Activated naive CD4-positive, alpha-beta T cell treated with anti-CD3 and anti-CD28 coated beads, Interleukin-2, amount 50 U/mL, for 72 hours (primary cell): ENCODE measurements at regions not wholly inside any gene's neighbourhood (a gene's known extent, or its start where the extent isn't known, plus 50 kb on each side); places are given as distances from the start of the nearest gene placed in this dataset.
"Not testable (repeated sequence)": the region's sequence is repeated elsewhere in the genome, so short reads cannot be mapped to it uniquely, and the experiment has no call there.

ENCODE experiments used
- ATAC-seq, 2 donors: fragments of 150-1000 bp; cut with Tn5 transposase; 2 replicates each; pipeline ENCODE4 v1.10.0; 2021; ENCODE audit warnings: mild to moderate bottlenecking in 2 of 2, moderate library complexity in 2 of 2
- DNase-seq, 2 donors: peaks; one replicate each; pipeline ENCODE4 v3.0.0; 2021 to 2022; ENCODE audit warnings: low spot score in 2 of 2
- H3K27ac Mint-ChIP-seq, 2 donors: one replicate each; pipeline ENCODE4 v1.8.0; 2022; ENCODE audit warnings: mild to moderate bottlenecking in 2 of 2, mixed read lengths in 2 of 2
- H3K36me3 Mint-ChIP-seq, 2 donors: one replicate each; pipeline ENCODE4 v1.8.0; 2022; ENCODE audit warnings: mixed read lengths in 2 of 2
- H3K9me3 Mint-ChIP-seq, 2 donors: one replicate each; pipeline ENCODE4 v1.8.0; 2022; ENCODE audit warnings: mixed read lengths in 2 of 2

DNA sequence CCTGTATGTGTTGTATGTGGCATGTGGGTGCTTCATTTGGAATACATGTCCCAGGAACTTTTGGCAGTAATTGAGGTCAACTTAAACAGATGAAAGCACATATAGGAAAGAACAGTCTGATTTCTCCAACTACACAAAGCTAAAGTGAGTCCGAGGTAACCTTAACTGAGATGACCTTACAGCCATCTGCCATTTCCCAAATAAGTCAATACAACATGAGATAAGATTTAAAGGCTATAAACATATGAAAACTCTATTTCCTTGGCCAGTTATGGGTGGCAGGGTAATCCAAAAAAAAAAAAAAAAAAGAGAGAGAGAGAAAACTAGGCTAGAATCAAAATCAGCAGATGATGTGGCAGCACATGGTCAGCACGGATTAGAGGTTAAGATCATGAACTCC is 1068.3 kb downstream of the KHDRBS2 start:
- H3K9me3 Mint-ChIP-seq, result peaks cover 15 to 23% of the 10 kb centered on the region in 2 donors
- H3K27ac Mint-ChIP-seq, result no peak overlapping the region
- DNase-seq (no peak), ATAC-seq (no peak)
- H3K36me3 Mint-ChIP-seq, result no peaks in the 10 kb centered on the region

GRCh38 chr6:61210549-61210948 is 1075.5 kb downstream of the KHDRBS2 start:
- peaks cover 9 to 13% of the 10 kb centered on the region in 2 donors for H3K9me3 Mint-ChIP-seq
- DNase-seq, result no peak
- H3K27ac Mint-ChIP-seq, result no peak overlapping the region
- ATAC-seq, result no peak
- H3K36me3 Mint-ChIP-seq, result peaks cover 0 to 2% of the 10 kb centered on the region in 2 donors

- Mint-ChIP-seq H3K9me3 (peaks cover 9 to 18% of the 10 kb centered on the region in 2 donors), H3K27ac (no peak overlapping the region), H3K36me3 (peaks cover 0 to 8% of the 10 kb centered on the region in 2 donors)
- ATAC-seq (no peak), DNase-seq (no peak)
Measured at GRCh38 chr6:61203966-61204496, 1082.0 kb downstream of the KHDRBS2 start.

GRCh38 chr6:61200444-61200843 is 1085.6 kb downstream of the KHDRBS2 start:
- DNase-seq, result no peak
- no peak overlapping the region for H3K27ac Mint-ChIP-seq
- peaks cover 0 to 16% of the 10 kb centered on the region in 2 donors for H3K36me3 Mint-ChIP-seq
- peaks cover 16 to 25% of the 10 kb centered on the region in 2 donors for H3K9me3 Mint-ChIP-seq
- no peak for ATAC-seq

DNA sequence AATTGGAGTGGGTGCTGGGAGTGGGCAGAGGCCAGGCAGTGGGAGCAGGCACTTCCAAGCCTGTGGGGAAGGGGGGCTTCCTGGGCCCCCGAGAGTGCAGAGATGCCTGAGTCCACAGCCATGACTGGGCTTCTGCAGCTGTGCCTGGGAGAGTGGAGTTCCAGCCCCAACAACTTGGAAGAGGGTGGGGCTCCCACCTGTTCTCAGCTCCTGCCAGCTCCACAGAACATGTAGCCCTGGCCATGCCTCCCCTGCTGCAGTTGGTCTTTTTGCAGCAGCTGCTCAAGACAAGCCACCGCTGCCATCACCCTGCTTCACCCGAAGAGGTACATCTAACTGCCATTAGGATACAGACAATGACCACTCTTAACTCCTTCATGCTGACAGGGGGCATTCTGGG is 1092.3 kb downstream of the KHDRBS2 start:
- ATAC-seq (no peak), DNase-seq (no peak)
- Mint-ChIP-seq H3K36me3 (peaks cover 0 to 17% of the 10 kb centered on the region in 2 donors), H3K27ac (no peak overlapping the region), H3K9me3 (peaks cover 30% of the 10 kb centered on the region in 2 donors)

- Mint-ChIP-seq H3K36me3 (peaks cover 0 to 9% of the 10 kb centered on the region in 2 donors), H3K27ac (no peak overlapping the region), H3K9me3 (peaks cover 30 to 33% of the 10 kb centered on the region in 2 donors)
- DNase-seq (no peak), ATAC-seq (no peak)
Measured at GRCh38 chr6:61192610-61193009, 1093.4 kb downstream of the KHDRBS2 start.

- DNase-seq, result no peak
- ATAC-seq, result no peak
- Mint-ChIP-seq H3K9me3 (peaks cover 22 to 23% of the 10 kb centered on the region in 2 donors), H3K36me3 (no peaks in the 10 kb centered on the region), H3K27ac (no peak overlapping the region)
Measured at GRCh38 chr6:61168878-61169277, 1117.1 kb downstream of the KHDRBS2 start.

DNA sequence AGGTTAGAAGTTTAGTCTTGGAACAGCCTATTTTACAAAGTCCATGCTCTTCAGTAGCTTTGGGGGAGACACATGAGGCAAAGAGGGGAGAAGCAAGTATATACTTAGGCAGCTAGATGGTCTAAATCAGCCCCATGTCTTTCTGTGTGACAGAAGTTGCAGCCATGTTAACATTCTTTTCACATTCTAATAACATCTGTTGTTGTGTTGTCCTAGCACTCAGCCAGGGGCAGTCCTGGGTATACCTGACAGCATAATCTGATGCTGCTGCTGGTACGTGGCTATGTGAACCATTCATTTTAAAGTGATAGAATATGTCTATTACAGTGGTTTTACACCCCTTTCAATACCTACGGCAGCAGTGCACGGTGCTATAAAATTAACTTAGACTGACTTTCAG is 1137.0 kb downstream of the KHDRBS2 start:
- not testable (repeated sequence) for H3K27ac Mint-ChIP-seq, H3K36me3 Mint-ChIP-seq, ATAC-seq, H3K9me3 Mint-ChIP-seq, DNase-seq

- not testable (repeated sequence) for H3K27ac Mint-ChIP-seq, ATAC-seq, H3K36me3 Mint-ChIP-seq, DNase-seq, H3K9me3 Mint-ChIP-seq
Measured at GRCh38 chr6:61142261-61142660, 1143.8 kb downstream of the KHDRBS2 start.

GRCh38 chr6:61134028-61134427 is 1152.0 kb downstream of the KHDRBS2 start:
- peaks cover 0 to 11% of the 10 kb centered on the region in 2 donors for H3K36me3 Mint-ChIP-seq
- H3K27ac Mint-ChIP-seq, result no peak overlapping the region
- H3K9me3 Mint-ChIP-seq, result peaks cover 11 to 24% of the 10 kb centered on the region in 2 donors
- peak in 1 of 2 donors; percentile 1 for DNase-seq
- no peak for ATAC-seq

- H3K27ac Mint-ChIP-seq, ATAC-seq, DNase-seq, H3K36me3 Mint-ChIP-seq: not testable (repeated sequence)
- peaks cover 7 to 11% of the 10 kb centered on the region in 2 donors for H3K9me3 Mint-ChIP-seq
Measured at GRCh38 chr6:61114185-61114584, 1171.8 kb downstream of the KHDRBS2 start.

DNA sequence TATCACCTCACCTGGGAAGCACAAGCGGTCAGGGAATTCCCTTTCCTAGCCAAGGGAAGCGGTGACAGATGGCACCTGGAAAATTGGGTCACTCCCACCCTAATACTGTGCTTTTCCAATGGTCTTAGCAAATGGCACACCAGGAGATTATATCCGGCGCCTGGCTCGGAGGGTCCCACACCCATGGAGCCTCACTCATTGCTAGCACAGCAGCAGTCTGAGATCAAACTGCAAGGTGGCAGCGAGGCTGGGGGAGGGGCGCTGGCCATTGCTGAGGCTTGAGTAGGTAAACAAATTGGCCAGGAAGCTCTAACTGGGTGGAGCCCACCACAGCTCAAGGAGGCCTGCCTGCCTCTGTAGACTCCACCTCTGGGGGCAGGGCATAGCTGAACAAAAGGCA is 1178.1 kb downstream of the KHDRBS2 start:
- peaks cover 10 to 16% of the 10 kb centered on the region in 2 donors for H3K9me3 Mint-ChIP-seq
- ATAC-seq, H3K36me3 Mint-ChIP-seq, DNase-seq, H3K27ac Mint-ChIP-seq: not testable (repeated sequence)

- not testable (repeated sequence) for DNase-seq, ATAC-seq, H3K36me3 Mint-ChIP-seq, H3K27ac Mint-ChIP-seq
- H3K9me3 Mint-ChIP-seq, result peaks cover 6 to 15% of the 10 kb centered on the region in 2 donors
Measured at GRCh38 chr6:61103660-61104059, 1182.4 kb downstream of the KHDRBS2 start.

DNA sequence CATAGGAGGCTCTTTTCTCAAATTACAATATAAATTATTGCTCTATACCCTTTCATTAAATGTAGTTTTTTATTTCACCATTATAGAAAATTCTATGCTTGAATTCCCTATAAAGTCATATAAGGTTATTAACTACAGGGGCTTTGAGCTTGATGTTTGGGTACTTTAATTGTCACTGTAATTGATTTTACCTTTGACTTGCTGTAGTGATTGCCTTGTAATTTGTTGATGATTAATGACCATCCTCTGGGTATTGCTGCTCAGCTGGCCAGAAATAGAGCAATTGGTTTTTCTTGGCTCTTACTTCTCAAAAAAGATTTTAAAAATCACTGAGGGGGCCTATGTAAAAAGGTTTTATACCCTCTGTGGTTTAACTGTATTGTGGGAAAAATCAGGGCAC is 1186.0 kb downstream of the KHDRBS2 start:
- H3K36me3 Mint-ChIP-seq, result no peaks in the 10 kb centered on the region
- H3K27ac Mint-ChIP-seq, result no peak overlapping the region
- ATAC-seq (no peak), DNase-seq (no peak)
- H3K9me3 Mint-ChIP-seq, result peaks cover 15 to 21% of the 10 kb centered on the region in 2 donors

DNA sequence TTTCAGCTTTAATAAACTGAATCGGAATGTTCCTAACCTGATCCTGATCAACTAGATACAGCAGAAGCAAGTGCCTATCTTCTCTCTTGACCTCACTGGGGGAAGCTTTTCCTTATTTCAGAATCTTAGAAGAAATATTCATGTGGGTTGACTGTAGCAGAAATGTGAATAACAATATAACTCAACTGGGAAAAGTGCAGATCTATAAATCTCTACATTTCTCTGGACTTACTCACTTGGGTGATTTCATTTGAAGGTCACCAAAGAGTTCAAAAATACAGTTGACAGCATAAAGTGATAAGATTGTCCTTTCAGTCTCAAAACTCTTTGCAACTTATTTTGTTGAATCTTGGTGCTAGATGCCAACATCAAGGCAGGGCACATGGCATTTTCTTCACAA is 1186.5 kb downstream of the KHDRBS2 start:
- ATAC-seq, H3K27ac Mint-ChIP-seq, H3K36me3 Mint-ChIP-seq, DNase-seq: not testable (repeated sequence)
- peaks cover 15 to 16% of the 10 kb centered on the region in 2 donors for H3K9me3 Mint-ChIP-seq

- H3K36me3 Mint-ChIP-seq, H3K27ac Mint-ChIP-seq, ATAC-seq, H3K9me3 Mint-ChIP-seq, DNase-seq: not testable (repeated sequence)
Measured at GRCh38 chr6:61087986-61088385, 1198.0 kb downstream of the KHDRBS2 start.

GRCh38 chr6:61044011-61044410 is 1242.0 kb downstream of the KHDRBS2 start:
- Mint-ChIP-seq H3K9me3 (peaks cover 4 to 19% of the 10 kb centered on the region in 2 donors), H3K27ac (no peak overlapping the region), H3K36me3 (no peaks in the 10 kb centered on the region)
- ATAC-seq (no peak), DNase-seq (no peak)
